Right kidney (tissue), 1 donor: ENCODE measurements at regions not wholly inside any gene's neighbourhood (a gene's known extent, or its start where the extent isn't known, plus 50 kb on each side); places are given as distances from the start of the nearest gene placed in this dataset.
"Not testable (repeated sequence)": the region's sequence is repeated elsewhere in the genome, so short reads cannot be mapped to it uniquely, and the experiment has no call there.

Source experiments
- DNase-seq: peaks from one replicate; pipeline ENCODE4 v3.0.0-alpha.2; 2016

- not testable (repeated sequence) for DNase-seq
Observed at GRCh38 chr9:29189221-29189620, 1615.9 kb upstream of the C9orf72 start.

DNA sequence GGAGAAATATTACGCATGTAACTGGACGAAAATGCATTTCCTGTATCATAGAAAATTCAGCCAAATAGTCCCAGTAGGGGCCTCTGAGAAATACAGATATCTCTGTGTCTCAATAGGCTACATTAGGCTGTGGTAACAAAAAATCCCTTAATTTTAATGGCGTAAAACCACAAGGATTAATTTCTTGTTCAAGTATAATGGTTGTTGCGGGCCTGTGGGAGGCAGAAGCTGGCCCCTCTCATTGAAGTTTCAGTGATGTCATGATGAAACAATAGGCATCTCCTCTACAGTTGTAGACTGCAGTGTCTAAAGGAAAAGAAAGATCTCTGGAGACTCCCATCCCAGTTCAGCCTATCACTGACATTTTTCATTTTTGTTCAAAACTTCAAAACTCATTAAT is 1625.6 kb upstream of the C9orf72 start:
- no peak for DNase-seq

DNA sequence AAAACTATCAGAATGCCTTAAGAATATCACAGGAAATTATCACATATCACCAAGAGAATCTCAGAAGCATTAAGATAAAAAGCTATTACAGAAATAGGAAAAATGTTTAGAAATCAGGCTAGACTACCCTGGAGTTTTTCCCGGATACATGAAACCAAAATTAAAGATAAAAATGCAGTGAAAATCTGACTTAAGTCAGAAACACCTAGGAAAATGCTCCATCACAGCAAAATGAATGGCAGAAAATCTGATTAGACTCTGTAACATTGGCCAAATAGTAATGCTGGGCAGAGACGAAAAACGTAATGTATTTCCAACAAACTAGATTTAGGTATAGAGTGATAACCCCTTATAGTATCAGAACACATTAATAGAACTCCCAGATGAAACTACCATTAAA is 1626.7 kb upstream of the C9orf72 start:
- DNase-seq, result no peak

GRCh38 chr9:29200650-29201049 is 1627.4 kb upstream of the C9orf72 start:
- DNase-seq, result no peak

GRCh38 chr9:29203244-29203930 is 1630.1 kb upstream of the C9orf72 start:
- no peak for DNase-seq

DNA sequence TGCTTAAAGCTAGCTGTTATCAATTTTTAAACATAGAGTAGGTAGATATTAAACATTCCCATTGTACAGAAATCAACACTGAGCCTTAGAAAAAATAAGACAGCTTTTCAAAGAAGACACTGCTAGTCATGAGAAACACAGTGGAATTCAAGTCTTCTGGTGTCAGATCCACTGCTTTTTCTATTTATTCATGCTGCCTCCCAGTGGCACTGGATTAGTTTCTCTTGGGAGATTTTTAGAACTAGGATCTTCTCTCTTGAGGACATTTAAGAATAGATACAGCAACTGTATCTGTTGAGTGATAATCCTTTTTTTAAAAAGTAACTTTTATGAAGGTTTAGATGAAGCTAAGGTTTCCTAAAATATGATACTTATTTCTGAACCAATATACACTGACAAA is 1635.4 kb upstream of the C9orf72 start:
- DNase-seq, result no peak

- no peak for DNase-seq
Observed at GRCh38 chr9:29209748-29210291, 1636.5 kb upstream of the C9orf72 start.

GRCh38 chr9:29211003-29211579 is 1637.8 kb upstream of the C9orf72 start:
- DNase-seq, result no peak

DNA sequence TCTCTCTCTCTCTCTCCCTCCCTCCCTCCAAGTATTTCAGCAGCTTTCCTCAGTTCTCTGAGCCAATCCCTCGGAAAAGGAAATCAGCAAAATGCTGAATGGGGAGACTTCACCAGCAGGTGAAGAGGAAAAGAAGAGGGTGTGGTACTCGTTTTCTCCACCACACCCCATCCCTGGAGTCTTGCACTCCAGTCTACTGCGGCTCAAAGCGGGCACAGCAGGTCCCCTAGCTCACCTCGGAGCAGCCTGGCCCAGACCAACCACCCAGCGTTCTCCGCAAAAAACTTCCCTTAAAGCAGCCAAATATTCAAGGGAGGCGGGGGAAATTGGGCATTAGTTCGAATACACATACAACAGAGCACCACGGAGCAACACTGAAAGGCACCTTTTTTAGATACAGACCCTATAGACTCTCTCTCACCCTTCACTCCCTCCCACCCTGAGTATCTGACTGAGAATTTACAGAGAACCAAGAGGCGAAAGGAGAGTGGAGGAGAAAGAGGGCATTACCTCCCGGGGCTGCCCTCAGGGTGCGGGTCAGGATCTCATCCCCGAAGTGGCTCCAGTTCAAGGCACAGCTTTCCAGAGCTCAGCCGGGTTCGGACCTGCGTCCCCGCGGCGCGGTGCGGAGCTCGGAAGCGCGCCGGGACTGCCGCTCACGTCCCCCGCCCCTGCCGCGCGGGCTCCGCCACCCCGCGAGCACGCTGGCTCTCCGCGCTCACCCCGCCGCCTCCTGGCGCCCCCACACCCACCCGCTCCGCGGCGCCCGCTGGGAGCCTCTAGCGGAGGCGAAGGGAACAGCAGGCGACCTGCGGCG is 1638.5 kb upstream of the C9orf72 start:
- peak; percentile 77 for DNase-seq

DNA sequence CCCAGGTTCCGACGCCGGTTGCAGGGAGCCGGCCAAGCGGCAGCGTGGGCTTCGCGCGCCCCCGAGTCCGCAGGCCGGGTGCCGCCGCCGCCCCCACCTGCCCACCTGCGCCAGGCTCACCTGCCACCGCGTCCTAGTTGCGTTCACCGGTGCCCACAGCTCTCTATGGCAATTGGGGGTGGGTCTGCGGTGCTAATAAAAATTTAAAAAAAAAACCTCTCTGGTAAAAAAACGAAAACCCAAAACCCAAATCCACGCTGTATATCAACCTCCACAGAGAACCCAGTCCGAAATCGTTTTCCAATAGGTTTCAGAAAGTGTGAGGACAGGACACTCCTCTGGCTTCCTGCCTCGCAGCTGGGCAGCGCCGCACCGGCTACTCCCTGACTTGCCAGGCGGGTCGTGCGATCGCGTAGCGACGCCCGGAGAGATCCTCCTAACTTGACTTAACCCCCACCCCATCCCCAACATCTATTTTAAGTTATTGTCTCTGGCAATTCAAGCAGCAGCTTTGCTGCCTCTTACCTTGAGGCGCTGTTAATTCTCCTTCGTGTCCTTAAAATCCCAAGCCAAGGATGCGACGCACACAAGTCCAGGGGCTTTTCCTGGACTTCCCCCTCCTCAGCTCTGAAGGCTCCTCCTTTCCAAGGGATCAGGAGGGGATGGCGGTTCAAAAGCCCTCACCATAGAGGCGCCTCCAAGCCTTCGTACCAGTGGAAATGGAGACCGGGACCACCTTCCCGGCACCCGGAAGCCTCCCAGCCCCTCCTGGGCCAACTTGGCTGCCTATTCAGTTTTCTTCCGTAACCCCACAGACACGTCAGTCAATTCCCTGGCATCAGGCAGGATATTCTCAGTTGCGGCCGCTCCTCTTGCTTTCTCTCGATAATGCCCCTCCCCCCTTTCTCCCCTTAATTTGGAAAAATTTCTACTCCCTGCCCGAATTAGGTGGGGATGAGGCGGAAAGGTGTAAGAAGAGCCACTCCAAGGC is 1639.4 kb upstream of the C9orf72 start:
- DNase-seq, result peak; percentile 65

DNA sequence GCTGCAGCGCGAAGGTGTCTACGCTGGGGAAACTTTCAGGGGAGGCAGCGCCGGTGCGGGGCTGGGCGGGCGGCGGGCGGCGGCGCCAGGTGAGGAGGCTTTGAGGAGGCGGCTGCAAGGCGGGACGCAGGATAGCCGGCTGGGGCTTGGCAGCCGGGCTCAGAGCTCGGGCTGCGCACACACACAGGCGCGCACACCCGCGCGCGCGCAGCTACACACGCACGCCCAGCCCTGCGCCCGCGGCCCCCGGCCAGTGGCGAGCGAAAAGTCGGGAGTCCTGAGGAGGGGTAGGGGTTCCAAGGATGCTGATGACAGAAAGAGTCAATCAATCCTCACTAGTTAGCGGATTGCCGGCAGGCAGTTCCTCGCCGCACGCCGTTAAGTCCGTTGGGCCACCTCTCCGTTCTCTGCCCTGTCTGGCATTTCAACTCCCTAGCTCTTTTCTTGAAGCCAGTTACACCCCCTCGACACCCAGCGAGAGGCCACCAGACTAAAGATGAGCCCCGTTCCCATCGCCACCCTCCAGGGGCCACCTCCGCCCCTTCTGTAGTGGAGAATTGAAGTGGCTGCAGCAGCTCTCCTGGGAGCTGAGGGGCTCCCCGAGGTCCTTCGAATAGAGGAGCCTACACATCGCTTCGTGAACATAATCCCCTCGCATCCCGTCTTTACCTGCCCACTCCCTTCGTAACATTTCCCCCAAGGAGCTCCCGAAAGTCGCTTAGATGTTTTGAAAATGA is 1640.3 kb upstream of the C9orf72 start, which contains the start of gene LINGO2:
TSS of gene LINGO2 (minus strand) at position 185 of the 737 bp plus-strand sequence.
- peak; percentile 83 for DNase-seq

GRCh38 chr9:29214154-29214689 is 1640.9 kb upstream of the C9orf72 start:
- DNase-seq, result peak; percentile 79

- DNase-seq, result peak; percentile 60
Observed at GRCh38 chr9:29214690-29215253, 1641.5 kb upstream of the C9orf72 start.

- no peak for DNase-seq
Observed at GRCh38 chr9:29217966-29218365, 1644.7 kb upstream of the C9orf72 start.

GRCh38 chr9:29220596-29221251 is 1647.4 kb upstream of the C9orf72 start:
- DNase-seq, result no peak

- DNase-seq, result no peak
Observed at GRCh38 chr9:29228558-29228957, 1655.3 kb upstream of the C9orf72 start.

- DNase-seq, result no peak
Observed at GRCh38 chr9:29230931-29231330, 1657.7 kb upstream of the C9orf72 start.

DNA sequence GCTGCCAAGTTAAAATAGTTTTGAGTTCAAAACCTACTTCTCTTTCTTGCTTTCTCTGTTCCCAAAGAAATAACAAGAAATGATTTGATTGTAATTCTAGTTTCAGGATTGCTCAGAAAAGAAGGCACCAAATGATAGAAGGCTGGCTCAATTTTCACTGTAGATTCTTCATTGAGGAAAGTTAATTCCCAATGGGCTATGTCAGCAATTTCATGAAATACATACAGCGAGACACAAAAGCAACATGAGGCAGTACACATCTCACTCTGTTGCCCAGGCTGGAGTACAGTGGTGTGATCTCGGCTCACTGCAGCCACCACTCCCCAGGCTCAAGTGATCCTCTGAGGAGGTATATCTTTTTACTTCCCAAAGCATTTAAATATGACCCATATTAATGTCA is 1659.9 kb upstream of the C9orf72 start:
- no peak for DNase-seq

DNA sequence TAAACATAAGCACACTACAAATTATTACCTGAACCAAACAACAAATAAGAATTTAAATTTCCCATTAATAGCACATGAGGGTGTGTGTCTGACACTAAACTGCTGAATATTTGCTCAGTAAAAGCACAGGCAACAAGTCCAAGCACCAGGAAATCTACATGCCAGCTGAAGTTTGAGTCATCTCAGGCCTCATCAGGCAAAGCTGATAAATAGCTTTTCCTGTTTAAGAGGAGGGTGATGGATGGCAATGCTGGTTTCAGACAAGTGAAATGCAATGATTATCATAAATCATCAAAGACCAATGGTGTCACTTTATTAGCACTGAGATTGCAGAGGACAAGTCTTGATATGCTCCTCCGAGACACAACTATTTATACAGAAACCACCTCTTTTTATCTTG is 1668.0 kb upstream of the C9orf72 start:
- DNase-seq, result no peak

GRCh38 chr9:29245351-29245750 is 1672.1 kb upstream of the C9orf72 start:
- DNase-seq, result no peak
